ENCODE measurements at regions not wholly inside any gene's neighbourhood (a gene's known extent, or its start where the extent isn't known, plus 50 kb on each side); places are given as distances from the start of the nearest gene placed in this dataset.

DNA sequence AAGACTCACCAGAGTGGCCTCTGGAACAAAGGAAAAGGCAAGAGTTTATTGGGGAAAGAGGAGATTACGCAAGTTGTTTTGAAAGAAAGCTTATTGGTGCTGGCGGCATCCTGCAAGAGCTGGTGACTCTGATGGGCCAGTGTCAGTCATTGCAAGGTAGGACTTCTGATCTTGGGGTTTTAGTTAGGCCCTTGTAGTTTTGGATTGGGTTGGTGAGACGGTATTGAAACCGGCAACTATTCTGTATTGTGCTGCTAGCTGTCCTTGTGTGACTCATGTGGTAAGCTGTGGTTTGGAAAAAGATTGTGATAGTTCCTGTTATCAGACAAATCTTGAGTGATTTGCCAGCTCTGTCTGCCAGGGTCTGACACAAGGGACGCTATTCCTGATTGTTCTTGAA is 159.1 kb upstream of the PIEZO2 start:
- DNase-seq = no peak

DNA sequence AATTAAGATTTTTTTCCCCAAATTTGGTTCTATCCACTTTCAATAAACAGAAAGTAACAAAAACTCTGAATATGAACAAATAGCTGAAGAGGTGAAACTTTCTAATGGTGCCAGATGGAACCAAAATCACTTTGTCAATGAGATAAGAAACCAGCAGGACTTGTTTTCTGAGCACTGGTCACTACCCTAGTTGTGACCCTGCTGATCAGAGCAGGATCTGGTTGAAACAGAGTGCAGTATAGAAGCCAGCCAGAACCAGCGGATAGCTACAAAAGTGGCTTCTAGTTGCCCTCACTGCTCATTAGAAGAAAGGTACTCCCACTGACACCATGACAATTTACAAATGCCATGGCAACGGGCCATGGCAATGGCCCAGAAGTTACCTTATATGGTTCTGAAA is 158.3 kb upstream of the PIEZO2 start:
- no peak for DNase-seq

DNA sequence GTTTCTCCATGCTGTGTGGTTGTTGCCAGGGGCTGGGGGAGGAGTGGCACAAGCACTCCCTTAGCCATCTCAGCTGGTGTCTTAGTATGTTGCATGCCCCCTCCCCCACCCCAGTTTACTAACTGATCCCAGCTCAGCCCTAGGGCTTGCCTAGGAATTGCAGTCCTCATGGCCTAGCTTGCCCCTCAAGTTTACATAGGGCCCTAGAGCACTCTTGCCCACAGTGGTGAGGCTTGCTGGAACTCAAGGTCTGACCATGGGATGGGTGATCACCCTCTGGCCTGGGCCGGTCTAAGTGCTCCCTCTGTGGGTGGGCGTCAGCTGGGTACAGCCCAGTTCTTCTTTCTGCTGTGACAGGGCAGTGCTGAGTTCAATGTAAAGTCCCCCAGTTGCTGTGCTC is 156.1 kb upstream of the PIEZO2 start:
- DNase-seq = no peak

DNA sequence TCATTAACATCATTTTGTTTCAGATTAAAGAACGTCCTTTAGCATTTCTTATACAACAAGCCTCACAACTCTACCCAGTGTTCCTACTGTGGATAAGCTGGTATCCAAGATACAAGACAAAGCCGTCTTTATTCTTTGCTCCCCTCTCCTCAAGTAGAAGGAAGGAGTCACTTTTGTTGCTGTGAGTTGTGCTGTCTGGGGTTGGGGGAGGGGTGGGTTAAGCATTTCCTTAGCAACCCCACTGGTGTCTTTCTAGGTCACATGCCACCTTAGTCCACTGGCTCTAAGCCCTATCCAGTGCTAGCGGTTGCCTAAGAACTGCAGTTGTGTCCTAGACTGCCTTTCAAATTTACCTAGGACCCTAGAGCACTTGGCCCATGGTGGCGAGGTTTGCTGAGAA is 155.6 kb upstream of the PIEZO2 start:
- no peak for DNase-seq

DNA sequence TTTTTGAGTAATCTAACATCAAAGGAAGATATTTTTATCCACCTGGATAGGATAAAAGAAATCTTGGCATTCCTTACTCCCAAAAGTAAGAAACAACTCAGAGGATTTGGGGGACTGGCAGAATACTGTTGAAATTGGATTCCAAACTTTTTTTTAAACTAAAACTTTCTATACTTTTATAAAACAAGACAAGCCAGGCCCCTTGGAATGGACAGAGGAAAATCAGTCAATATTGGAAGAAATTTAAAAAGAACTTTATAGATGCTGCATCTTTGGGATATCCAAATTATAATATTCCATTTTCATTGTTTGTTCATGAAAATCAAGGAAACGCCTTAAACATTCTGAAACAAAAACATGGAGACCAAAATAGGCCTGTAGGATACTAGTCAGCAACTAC is 147.6 kb upstream of the PIEZO2 start:
- DNase-seq = no peak

DNA sequence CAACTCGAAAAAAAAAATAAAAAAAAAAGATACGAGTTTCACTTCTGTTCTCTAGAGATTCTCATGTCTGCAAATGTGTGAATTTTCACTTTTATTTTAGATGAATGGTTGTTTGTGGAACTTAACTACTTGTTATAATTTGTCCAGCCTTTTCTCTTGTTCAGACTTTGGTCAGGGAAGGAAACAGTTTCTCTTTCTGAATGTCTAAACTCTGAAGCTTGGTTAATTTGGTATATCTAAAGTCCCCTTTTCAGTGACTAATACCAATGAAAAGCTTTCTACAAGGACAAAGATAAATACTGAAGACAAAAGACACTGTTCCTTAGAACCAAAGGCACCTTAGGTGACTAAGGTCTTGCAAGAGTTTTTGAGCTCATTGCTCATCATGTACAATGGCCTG is 144.4 kb upstream of the PIEZO2 start:
- no peak for DNase-seq

DNA sequence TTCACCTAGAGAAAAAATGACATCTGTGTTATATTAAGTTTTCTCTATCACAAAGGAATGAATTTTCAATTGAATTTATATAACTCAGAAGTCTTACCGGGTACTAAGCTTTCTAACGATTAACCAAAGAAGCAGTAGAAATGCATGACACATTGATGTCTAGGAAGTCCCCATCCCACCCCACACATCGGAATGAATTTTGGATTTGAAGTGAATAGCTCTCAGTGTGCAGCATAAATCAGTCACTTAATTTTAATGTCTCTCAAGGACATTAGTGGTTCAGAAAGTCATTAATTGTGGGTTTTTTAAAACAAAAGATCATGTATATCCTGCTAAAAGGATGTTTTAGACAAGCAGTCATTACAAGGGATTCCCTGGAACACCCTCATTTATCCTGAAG is 141.4 kb upstream of the PIEZO2 start:
- DNase-seq = no peak

DNA sequence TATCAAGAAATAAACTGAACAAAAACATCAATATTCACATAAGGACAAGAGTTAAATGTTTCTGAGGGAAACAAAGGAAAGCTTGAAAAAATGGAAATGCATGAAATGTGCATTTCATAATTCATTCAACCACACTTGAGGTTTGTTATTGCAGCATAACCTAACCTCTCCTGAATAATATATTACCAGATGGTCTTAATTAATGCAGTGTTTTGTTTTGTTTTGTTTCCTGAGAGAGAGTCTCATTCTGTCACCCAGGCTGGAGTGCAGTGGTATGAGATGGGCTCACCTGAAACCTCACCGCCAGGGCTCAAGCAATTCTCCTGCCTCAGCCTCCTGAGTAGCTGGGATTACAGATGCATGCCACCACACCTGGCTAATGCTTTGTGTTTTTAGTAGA is 139.9 kb upstream of the PIEZO2 start:
- DNase-seq = no peak

DNA sequence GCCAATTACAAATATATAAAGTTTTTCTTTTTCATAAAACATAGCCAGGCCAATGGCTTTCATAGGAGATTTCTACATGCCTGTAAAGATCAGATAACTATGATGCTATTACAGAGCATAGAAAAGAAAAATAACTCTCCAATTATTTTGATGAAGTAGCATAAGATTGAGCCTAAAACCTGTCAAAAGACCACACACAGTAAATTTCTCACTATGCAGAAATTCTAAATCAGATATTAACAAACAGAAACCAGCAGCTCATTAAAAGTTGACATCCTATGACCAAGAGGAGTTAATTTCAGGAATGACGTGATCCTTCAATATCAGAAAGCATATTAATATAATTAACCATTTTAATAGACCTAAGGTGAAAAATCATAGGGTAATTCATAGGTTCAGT is 139.0 kb upstream of the PIEZO2 start:
- DNase-seq = no peak

DNA sequence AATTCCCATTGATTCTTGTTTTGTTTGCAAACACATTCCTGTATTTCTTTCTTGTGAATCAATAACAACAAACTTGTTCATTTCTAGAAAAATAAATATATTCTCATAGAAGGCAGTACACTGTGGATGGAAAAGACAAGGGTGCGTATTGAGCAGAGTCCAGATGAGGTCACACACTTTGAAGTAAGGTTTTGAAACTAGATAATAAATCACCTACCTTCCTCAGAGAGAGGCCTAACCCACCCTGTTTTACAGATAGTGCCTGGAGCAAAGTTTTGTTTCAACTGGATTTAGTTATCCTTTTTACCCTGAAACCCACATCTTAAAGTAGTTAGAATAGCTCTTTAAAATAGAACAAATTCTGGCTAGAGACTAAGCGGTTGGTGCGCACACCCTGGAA is 137.1 kb upstream of the PIEZO2 start:
- DNase-seq = no peak

DNA sequence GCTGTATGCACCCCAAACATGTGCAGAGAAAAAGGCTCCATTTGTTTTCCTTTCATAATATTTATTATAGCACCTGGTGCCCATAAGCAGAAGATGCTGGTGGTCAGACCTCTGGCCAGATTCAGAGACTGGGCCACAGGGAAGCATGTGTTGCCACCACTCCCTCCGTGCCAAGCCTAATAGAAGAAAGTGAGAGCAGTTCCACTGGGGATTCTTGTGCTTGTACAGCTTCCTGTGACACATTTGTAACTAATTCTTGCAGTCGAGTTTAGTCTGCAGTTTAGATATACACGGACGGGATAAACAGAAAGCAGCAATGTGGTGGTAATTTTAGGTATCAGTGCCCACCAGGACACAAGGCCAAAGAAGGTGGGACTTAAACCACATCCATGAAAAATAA is 135.4 kb upstream of the PIEZO2 start:
- DNase-seq = no peak

DNA sequence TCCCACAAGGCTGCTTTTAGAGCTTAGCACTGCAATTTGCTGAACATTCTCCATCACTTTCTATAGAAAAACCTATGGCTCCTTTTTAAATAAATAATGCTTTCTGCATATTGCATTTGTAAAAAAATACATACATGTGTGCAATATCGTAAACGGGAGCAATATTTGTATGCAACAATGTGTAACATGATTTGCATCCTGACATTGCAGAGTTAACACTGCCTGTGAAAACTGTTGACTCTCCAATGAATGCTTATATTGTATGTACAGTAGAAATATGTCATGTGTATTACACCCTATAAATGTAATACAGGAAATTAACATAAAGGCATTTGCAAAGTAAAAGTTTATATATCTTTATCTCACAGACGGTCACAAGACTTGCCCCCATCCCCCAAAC is 135.0 kb upstream of the PIEZO2 start:
- DNase-seq = peak; percentile 44

DNA sequence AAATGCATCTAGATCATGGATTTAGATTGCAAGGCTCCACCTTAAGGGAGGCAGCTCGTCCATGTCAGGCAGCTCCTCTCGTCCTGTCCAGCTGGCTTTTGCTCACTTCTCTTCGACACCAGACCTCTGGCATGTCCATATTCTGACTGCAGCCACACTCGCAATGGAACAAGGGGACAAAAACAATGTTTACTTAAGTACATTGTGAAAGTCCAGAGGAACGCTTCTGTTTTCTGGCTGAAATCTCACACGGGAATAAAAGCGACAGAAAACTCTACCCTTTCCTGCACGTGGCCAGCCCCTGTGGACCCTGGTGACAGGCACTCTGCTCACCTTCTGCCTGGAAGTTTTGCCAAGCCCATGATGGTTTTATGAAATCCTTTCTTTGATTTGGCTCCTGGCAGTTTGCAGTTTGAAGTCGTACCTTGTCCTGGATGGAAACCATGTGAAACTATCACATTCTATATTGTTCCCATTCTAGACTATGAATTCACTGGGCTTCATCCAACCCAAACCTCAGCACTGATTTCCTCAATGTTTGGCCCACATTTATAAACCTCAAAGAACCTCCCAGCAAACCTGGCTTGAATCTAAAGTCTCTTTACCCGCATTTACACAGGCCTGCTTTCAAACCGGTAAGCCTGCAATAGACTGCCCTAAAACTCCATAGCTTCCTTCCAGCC is 134.3 kb upstream of the PIEZO2 start:
- no peak for DNase-seq

DNA sequence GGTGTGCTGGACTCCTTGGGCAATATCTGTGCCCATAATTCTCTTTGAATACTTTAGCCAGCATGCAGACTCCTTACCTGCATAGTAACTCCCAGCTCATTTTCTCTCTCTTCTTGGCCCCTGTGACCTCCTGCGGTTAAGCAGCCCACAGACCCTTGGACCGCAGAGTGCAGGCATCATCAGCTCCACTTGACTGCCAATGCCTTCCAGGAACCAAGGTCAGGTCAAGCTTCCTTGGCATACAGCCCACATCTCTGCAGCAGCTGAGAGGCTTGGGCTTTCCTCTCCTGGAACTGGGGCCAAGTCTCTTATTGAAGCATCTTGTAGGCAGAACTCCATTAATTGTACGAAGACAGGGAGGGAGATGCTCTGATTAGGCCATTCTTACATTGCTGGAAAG is 130.1 kb upstream of the PIEZO2 start:
- DNase-seq = no peak

DNA sequence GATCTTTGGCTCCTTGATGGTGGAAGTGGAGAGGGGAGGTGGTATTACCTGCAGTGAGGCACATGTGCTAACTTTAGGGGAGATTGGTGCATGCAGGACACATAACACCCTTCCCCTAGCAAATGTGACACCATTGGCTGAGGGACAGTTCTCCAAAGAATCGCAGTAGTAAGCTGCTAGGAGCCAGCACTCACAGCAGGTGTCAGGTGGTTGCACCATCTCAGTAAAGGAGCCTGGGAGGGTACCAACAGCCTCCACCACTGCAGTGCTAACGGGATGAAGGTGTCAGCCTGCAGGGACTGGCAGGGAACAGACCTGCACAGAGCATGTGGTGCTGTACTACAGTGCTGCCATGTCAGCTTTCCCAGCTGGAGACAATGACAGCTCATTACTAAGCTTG is 127.3 kb upstream of the PIEZO2 start:
- DNase-seq = no peak

DNA sequence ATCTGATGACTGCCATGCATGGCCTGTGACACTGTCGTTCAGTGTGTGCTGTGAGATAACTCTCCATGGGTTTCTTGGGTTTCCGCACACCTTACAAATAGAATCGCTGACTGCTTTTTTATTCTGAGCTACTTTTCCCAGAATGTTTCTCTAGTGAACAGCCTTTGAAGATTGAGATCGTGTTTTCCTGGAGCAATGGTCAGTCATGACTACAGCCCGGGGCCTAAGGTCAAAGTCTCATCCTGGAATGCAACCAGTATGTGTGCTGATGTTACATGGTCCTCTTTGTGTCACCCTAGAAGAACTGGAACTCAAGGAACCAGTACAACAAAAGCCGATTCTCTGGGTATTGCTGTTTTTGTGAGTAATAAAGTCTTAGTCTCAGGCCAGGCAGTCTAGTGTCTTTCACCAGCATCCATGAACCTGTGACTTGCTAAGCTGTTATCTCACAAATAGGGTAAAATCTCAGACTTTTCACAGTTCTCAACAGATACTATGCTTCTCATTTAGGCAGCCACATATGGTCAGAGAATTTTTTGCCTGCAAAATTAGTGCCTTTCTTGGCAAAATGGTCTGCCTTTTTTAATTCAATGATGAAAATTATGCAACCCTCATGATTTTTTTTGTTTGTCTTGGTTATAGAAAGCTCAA is 124.9 kb upstream of the PIEZO2 start:
- DNase-seq = no peak

DNA sequence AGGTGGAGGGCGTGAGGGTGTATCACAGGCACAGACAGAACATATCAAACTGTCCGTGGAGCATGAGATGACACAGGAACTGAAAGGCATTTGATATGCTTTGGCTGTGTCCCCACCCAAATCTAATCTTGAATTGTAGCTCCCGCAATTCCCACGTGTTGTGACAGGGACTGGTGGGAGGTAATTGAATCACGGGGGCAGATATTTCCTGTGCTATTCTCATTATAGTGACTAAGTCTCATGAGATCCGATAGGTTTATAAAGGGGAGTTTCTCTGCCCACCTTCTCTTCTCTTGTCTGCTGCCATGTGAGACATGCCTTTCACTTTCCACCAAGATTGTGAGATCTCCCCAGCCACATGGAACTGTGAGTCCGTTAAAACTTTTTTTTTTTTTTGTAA is 123.1 kb upstream of the PIEZO2 start:
- DNase-seq = no peak

DNA sequence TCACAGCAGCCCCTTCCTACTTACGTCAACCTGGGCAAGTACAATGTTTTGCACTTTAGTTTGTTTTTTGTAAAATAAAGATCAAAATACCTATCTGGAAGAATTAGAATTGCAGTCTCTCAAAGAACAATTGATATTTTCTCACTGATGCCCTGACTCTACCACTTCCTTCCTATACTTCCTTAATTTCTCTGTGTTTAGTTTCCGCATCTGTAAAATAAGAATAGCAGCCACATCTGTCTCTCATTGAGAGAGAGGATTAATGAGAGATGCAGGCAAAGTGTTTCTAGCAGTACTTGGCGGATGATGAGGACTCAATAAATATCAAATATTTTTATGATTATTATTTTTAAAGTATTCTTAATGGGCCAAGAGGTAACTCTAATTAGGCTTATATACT is 122.6 kb upstream of the PIEZO2 start:
- no peak for DNase-seq

DNA sequence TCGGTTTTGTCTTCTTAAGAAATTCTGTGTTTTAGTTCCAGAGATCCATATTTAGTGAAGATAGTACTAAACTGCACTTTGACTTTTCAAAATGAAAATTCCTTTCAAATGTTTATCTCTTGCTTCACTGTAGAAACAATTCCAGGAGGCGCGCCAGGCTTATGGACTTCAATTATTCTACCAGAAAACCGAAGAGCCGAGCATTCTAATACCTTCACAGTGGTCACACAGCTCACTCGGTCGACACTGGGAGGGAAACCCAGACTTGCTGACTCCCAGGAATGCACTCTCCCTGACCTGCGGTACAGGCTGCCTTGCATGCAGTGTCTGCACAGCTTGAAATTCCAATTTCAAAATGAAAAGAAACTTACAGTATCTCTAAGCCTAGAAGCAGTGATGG is 119.9 kb upstream of the PIEZO2 start:
- no peak for DNase-seq

DNA sequence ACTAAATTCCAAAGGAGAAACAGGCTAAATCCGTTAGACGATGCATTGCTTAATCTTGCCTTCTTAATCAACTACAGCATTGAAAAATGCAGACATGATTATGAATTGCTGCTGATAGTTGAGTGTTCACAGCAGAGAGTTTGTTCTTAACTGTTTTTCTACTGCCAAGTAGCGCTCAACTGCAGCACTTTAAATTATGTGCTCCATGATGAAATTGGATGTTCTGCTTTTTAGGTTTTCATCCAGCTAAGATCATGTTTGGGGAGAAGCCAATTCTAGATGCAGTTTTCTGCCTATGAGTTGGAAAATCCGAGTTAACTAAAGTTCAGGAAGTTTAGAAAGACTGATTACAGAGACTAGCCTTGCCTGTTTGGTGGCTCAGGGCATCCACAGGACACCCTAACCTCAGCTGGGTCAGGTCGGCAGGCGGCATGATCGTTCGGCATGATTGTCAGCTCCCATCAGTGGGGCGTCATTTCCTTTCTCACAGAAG is 119.4 kb upstream of the PIEZO2 start:
- DNase-seq = no peak

DNA sequence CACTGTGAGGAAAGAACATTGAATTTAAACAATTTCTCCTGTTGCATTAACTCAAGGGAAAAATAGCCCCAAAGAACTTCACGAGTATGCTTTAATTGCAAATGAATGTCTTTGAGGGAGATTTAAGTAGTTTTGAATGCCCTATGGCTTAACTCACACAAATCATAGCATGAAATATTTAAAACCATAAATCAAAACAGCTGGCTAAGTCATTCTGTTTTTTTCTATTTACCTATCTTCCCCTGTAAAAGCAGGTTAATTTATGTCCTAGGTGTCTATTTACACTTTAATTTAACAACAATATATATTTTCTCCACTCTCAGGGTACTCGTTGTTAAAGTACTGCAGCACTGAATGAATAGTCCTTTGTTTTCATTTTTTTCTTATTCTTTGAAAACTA is 118.8 kb upstream of the PIEZO2 start:
- DNase-seq = no peak

DNA sequence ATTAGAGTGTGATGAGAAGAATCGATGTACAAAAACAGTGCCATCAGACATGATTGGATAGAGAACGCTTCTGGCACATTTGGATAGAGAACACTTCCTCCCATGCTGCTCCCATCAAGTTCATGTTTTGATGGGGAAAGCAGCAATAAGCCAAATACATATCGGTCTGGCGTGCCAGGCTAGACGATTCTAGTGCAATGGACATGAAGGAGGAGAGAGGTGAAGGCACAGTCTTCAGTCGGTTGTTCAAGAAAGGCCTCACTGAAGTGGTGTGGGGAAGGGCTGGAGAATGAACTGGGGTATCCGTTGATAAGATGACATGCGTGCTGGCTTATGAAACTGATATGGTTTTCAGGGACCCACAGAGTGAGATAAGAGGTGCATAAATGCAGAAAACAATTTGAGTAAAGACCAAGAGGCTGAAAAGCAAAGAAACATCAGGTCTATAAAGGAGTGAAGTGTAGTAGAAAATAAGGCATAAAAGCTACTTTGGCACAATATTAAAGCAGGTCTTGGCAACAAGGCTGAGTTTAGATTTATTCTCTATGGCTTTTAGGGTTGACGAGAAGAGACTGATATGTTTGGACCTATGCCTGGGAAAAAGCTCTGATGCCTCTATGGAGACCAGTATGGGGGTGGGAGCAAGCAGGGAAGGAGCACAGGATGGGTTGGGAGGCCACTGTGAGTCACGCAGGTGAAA is 117.6 kb upstream of the PIEZO2 start:
- no peak for DNase-seq

DNA sequence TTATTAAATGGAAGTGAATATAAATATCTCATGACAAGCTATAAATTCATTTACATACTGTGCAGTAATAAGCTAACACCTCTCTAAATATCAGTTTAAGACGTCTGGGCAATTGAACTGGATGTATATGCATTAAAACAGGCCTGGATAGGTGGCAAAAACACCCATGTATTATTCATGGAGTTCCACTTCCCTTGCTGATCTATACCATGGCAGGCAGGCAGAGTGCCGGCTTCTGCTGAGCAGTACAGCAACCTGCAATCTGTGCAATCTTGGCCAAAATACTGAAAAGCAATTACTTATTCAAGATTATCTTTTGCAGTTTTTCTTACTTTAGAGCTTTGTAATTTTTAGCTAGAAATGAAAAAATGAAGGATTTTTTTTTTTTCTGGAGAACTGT is 112.1 kb upstream of the PIEZO2 start:
- DNase-seq = no peak

DNA sequence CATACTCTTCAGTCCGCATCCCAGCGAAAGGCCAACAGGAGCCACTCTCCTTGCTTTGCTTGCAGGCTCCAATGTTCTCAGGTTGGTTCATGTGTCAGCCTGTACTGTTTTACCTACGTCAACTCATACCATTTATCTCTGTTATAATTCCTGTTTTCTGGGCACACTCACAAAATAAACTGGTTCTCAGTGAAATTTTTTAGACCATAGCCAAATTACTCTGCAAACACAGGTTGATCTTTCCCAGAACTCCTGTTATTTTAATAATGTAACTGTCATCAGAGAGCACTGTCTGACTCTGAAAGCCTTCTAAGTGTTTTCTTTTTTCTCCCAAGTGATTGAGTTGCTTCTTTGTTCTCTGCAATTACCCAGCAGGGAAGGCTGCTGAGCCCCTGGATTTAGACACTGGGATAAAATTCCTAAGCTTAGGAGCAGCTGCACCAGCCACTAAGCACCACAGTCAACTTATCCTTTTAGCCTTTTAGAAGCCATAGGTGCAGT is 111.6 kb upstream of the PIEZO2 start:
- no peak for DNase-seq

Measured in NCI-H526 treated with DMSO at 0.1 percent for 48 hours (cell line).